ENCODE measurements at regions not wholly inside any gene's neighbourhood (a gene's known extent, or its start where the extent isn't known, plus 50 kb on each side); places are given as distances from the start of the nearest gene placed in this dataset.

- no peak for FAIRE-seq
- ATAC-seq: no peak
- ChIA-PET POLR2A (no interaction called here), CTCF (no interaction called here)
- no peak overlapping the region for H3K4me3 ChIP-seq
- TF ChIP-seq JUNB (IDR thresholded peaks at IDR 0.05) (no peak), EP300 (IDR thresholded peaks at IDR 0.05) (no peak), CBX2 (IDR thresholded peaks at IDR 0.05; ENCODE audit: borderline replicate concordance, low read depth) (no peak), GATA3 (IDR thresholded peaks at IDR 0.05; ENCODE audit: borderline replicate concordance) (no peak), TFCP2L1 (CRISPR knock-in tag; IDR thresholded peaks at IDR 0.05) (no peak)
- TF ChIP-seq, protein P1, sequence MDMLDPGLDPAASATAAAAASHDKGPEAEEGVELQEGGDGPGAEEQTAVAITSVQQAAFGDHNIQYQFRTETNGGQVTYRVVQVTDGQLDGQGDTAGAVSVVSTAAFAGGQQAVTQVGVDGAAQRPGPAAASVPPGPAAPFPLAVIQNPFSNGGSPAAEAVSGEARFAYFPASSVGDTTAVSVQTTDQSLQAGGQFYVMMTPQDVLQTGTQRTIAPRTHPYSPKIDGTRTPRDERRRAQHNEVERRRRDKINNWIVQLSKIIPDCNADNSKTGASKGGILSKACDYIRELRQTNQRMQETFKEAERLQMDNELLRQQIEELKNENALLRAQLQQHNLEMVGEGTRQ (IDR thresholded peaks at IDR 0.05): no peak
- no peaks in the 10 kb centered on the region for H3K9me3 ChIP-seq
- H3K27ac ChIP-seq: no peak overlapping the region
- no peak overlapping the region for H3K4me2 ChIP-seq
- no peak for DNase-seq (ENCODE audit: low read depth in 1 of 2, low spot score in 1 of 2)
- H3K4me1 ChIP-seq: no peaks in the 10 kb centered on the region
- WGBS (ENCODE audit: missing lambda C conversion rate): 23% methylated on average over 5 of the region's 7 CpGs
These were observed 225.9 kb upstream of the CSF3R start for GRCh38 chr1:36708587-36708986.

- POLR2A ChIA-PET: no interaction called here
- CTCF ChIA-PET: interaction anchor here (1.5 kb wide), 1 partner anchor 727 kb away, joined by 5 read pairs; no protein-coding TSS in a partner anchor
- FAIRE-seq: no peak
- no peak for TF ChIP-seq SREBF2 (IDR thresholded peaks at IDR 0.05)
- TF ChIP-seq CBX2 (IDR thresholded peaks at IDR 0.05; ENCODE audit: borderline replicate concordance, low read depth): no peak
- TF ChIP-seq CEBPB (IDR thresholded peaks at IDR 0.05): no peak
- TF ChIP-seq RAD21 (conservative IDR thresholded peaks at IDR 0.05 in 1 of 2, IDR thresholded peaks at IDR 0.05 in 1 of 2): no peak
- no peak for TF ChIP-seq FOXS1 (CRISPR knock-in tag; IDR thresholded peaks at IDR 0.05)
- no peak for TF ChIP-seq BHLHE40 (IDR thresholded peaks at IDR 0.05; ENCODE audit: low read depth, low read length)
- TF ChIP-seq ZSCAN20 (CRISPR knock-in tag; IDR thresholded peaks at IDR 0.05): no peak
- no peak for TF ChIP-seq ATOH8 (CRISPR knock-in tag; IDR thresholded peaks at IDR 0.05; ENCODE audit: low read depth)
- TF ChIP-seq RNF2 (IDR thresholded peaks at IDR 0.05; ENCODE audit: borderline replicate concordance, low read depth): no peak
- TF ChIP-seq NR3C1 (IDR thresholded peaks at IDR 0.05): no peak
- no peaks in the 10 kb centered on the region for H3K9me3 ChIP-seq
- no peak overlapping the region for H3K4me2 ChIP-seq
- no peak for DNase-seq (ENCODE audit: low read depth in 1 of 2, low spot score in 1 of 2)
- WGBS (ENCODE audit: missing lambda C conversion rate): 5% methylated on average over 2 of the region's 2 CpGs
- no peak overlapping the region for H3K27ac ChIP-seq
- no peaks in the 10 kb centered on the region for H3K4me1 ChIP-seq
- no peak for ATAC-seq
- H3K4me3 ChIP-seq: no peak overlapping the region
These were observed 224.5 kb upstream of the CSF3R start for GRCh38 chr1:36707221-36707620.

- POLR2A ChIA-PET: no interaction called here
- H3K4me3 ChIP-seq: no peak overlapping the region
- FAIRE-seq (no peak), DNase-seq (ENCODE audit: low read depth in 1 of 2, low spot score in 1 of 2) (no peak), ATAC-seq (no peak)
- CTCF ChIA-PET: interaction anchor here (1.7 kb wide), 1 partner anchor 728 kb away, joined by 5 read pairs; no protein-coding TSS in a partner anchor
- 12% methylated on average over 8 of the region's 10 CpGs for WGBS (ENCODE audit: missing lambda C conversion rate)
- H3K4me2 ChIP-seq: no peak overlapping the region
- no peaks in the 10 kb centered on the region for H3K4me1 ChIP-seq
- no peaks in the 10 kb centered on the region for H3K9me3 ChIP-seq
- no peak overlapping the region for H3K27ac ChIP-seq
- TF ChIP-seq HOXB13 (CRISPR knock-in tag; IDR thresholded peaks at IDR 0.05; ENCODE audit: low read depth): no peak
- no peak for TF ChIP-seq EHMT2 (IDR thresholded peaks at IDR 0.05; ENCODE audit: low read depth)
- no peak for TF ChIP-seq EHF (CRISPR knock-in tag; IDR thresholded peaks at IDR 0.05)
- TF ChIP-seq ZSCAN20 (CRISPR knock-in tag; IDR thresholded peaks at IDR 0.05): no peak
- TF ChIP-seq CHD4 (IDR thresholded peaks at IDR 0.05; ENCODE audit: borderline replicate concordance): no peak
- TF ChIP-seq FOXS1 (CRISPR knock-in tag; IDR thresholded peaks at IDR 0.05): no peak
- TF ChIP-seq KDM1A (IDR thresholded peaks at IDR 0.05; ENCODE audit: low read depth): no peak
- no peak for TF ChIP-seq POLR2A (IDR thresholded peaks at IDR 0.05; ENCODE audit: low read length)
- no peak for TF ChIP-seq ZFP36 (IDR thresholded peaks at IDR 0.05; ENCODE audit: borderline replicate concordance, partially characterized antibody)
- TF ChIP-seq NFE2L2 (conservative IDR thresholded peaks at IDR 0.05; ENCODE audit: low read length): no peak
- TF ChIP-seq HMGXB4 (CRISPR knock-in tag; IDR thresholded peaks at IDR 0.05; ENCODE audit: borderline replicate concordance): no peak
- TF ChIP-seq HOXA7 (CRISPR knock-in tag; IDR thresholded peaks at IDR 0.05): no peak
- no peak for TF ChIP-seq TFCP2L1 (CRISPR knock-in tag; IDR thresholded peaks at IDR 0.05)
- TF ChIP-seq MAFK (IDR thresholded peaks at IDR 0.05; ENCODE audit: partially characterized antibody): no peak
- no peak for TF ChIP-seq NR3C1 (IDR thresholded peaks at IDR 0.05)
These were observed 223.7 kb upstream of the CSF3R start for GRCh38 chr1:36706416-36706815.

Data from A549 (cell line).